ENCODE measurements at regions not wholly inside any gene's neighbourhood (a gene's known extent, or its start where the extent isn't known, plus 50 kb on each side); places are given as distances from the start of the nearest gene placed in this dataset.
"Not testable (repeated sequence)": the region's sequence is repeated elsewhere in the genome, so short reads cannot be mapped to it uniquely, and the experiment has no call there.

DNA sequence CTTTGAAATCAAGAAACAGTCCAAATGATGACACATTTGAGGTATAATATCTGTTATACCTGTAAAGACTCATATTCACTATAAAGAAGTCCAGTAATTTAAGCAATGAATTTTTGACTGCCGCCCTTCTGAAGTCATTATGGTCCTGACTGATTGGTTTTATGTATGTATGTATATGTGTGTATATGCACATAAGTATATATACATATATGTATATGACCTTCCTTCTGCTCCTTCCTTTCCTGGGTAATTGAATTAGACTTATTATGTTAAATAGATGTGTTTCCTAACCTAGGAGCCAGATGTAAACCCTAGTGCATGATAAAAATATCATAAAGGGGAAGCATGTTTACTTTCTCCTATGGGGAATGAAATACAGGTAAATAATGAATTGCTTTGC is 343.1 kb upstream of the BRINP1 start:
- DNase-seq: no peak

DNA sequence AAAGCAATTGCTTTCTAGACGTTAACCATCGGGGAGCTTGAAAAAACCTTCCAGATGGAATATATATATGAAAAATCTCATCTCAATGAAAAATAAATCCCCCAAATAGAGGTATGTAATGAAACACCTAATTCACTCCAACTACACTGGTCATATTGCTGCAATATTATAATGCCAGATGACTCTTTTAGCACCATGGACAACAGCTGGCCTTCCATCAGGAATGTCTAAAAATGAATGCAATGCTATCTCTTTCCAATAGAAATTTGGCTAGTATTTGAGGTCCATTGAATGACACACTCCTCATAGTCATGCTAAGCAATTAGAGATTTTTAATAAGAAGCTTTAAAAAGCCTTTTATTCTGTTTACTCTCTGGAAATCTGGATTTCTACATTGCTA is 340.2 kb upstream of the BRINP1 start:
- no peak for DNase-seq

DNA sequence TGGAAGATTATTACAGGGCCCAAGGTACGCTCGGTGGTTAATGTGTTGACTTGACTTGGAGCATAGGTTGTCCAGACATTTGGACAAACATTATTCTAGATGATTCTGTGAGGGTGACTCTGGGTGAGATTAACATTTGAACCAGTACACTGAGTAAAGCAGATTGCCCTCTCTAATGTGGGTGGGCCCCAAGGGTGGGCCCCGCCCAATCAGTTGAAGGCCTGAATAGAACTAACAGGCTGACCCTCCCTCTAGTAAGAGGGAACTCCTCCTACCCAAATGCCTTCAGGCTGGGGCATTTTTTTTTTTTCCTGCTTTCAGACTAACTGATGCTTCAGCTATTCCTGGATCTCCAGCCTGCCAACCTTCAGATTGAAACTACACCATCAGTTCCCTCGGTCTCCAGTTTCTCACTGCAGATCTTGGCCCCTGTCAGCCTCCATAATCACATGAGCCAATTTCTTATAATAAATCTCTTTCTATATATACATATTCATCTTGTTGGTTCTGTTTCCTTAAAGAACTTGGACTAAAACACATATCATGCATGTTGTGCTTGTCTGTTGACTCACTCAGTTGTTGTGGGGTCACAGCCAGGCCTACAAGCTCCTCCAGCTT is 338.1 kb upstream of the BRINP1 start:
- no peak for DNase-seq

DNA sequence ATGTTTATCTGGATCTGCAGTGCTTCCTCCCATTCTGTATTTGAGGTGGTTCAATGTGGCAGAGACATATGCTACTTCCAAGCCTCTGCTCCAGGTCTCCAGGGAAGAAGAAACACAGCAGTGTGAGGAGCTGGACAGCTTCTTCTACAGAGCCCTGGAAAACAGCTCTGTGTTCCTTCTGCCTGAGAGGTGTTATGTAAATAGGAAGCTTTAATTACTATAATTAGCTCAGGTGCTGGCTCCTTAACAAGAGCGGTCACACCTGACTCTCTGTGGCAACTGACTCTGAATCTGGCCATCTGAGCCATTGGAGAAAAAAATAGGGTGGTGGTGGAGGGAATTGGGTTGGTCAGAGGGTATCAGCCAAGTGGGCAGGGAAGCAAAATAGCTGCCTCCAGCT is 332.4 kb upstream of the BRINP1 start:
- DNase-seq: no peak

DNA sequence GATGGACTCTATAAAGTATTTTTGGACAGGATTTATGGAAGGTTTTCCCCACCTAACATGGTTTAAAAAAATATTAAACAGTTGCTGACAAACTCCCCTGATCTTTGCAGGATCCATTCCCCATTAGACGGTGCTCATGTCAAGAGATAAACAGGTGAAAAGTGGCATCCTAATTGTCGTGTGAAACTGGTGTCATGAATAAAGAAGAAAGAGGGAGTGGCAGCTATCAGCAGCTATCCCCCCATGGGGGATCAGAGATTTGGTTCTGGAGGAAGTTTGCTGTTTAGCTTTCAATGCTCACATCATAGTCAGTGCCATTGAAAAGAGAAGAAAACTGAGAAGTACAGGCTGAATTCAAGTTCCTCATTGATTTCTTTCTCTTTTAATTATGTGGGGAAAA is 329.3 kb upstream of the BRINP1 start:
- DNase-seq: no peak

DNA sequence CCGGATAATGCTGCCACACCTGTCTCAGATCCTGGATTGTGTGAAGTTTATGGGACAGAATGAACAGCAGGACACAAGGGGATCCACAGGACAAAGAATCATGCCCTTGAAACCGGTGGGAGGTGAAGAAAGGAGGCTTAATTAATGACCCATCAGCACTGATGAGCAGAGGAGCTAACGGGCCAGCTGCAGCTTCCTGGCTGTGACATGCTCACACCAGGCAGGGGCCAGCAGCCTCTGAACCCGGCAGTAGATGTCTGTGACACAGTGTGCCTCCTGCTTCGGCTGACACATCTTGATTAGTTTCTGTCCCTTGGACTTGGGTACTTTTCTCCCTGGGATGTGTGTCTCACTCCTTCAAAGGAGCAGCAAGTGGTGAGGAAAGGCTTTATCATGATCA is 328.8 kb upstream of the BRINP1 start:
- no peak for DNase-seq

DNA sequence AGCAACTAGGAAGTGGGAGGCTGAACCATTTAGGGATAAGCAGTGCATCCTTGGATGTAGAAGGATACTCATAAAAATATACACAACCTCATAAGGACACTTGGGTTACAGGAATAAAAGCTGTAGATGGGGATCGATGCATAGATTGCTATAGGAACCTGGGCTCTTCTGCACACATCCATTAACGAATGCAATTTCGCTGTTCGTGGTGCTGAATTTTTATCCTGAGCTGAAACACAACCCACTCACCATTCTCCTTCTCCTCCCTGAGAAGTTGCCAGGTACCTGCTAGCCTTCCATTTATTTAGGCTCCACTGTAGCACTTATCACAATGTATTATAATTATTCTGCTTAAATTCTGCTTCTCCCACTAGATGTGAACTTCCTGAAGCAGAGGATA is 320.6 kb upstream of the BRINP1 start:
- DNase-seq: no peak

DNA sequence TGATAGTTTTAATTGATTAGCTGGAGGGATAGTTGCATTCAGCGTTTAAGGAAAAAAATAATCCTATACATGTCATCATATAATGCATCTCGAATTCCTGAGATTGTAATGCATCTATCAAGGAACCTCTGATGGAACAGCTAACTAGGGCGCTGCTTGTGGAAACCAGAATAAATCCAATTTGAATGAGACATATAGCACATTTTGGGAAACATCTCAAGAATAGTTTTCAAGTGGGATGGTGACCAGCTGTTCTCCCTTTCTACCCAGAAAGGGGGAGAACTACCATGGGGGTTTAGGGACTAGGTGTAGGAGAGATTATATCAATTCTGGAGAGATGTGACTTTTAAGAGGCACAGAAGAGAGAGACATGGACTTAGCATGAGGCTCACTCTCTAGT is 319.3 kb upstream of the BRINP1 start:
- DNase-seq: no peak

DNA sequence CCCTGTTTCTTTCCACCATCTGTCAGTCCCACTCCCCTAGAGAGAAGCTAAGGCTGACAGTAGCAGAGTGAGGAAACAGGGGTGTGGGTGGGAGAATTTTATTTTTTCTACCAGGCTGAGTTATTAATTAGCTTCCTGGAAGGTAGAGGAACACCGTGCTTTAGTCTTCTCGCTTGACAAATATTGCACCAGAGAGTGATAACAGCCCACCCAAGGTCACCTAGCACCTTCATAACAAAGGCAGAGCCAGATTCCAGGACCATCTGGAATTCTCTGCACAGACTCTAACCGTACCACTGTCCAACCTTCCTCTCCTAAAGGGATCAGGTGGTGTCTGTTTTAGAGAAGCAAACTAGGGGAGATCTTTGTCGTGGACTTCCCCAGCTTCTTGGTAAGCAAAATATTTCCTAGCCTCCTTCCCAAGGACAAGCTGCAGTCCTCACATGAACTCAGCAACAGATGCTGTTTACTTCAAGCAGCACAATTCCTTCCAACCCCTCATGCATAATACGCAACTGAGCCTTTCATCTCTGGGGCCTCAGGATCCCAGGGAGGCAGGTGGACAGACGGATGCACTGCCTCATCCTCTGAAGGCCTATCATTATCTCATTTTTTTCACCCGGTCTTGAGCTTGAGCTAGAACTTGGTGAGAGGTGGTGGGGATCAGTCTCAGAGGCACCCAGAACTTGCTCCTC is 308.7 kb upstream of the BRINP1 start:
- no peak for DNase-seq

DNA sequence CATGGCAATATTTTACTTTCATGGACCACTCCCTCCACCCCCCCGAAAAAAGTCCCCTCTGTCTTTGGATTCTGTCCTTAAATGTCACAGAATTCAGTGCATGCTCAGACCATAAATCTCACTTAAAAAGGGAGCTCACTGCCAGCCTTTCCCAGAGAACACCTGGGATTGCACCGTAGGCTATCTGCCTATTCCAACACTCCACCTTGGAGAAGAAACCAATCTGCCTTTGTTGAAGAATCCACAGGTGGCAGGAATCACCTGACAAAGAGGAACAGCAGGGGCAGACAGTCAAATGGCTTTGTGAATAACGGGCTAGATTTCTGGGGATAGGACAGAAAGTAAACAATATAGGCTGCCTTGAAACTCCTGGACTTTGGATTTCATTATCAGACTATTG is 306.7 kb upstream of the BRINP1 start:
- no peak for DNase-seq

DNA sequence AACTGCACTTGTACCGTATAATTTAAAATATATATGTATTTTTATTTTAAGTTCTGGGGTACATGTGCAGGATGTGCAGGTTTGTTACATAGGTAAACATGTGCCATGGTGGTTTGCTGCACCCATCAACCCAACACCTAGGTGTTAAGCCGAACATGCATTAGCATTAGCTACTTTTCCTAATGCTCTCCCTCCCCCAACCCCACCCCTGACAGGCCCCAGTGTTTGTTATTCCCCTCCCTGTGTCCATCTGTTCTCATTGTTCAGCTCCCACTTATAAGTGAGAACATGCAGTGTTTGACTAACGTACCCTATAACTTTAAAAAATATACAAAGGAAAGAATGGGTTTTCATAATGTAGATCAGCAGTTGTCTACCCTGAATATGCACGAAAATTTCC is 303.5 kb upstream of the BRINP1 start:
- not testable (repeated sequence) for DNase-seq

DNA sequence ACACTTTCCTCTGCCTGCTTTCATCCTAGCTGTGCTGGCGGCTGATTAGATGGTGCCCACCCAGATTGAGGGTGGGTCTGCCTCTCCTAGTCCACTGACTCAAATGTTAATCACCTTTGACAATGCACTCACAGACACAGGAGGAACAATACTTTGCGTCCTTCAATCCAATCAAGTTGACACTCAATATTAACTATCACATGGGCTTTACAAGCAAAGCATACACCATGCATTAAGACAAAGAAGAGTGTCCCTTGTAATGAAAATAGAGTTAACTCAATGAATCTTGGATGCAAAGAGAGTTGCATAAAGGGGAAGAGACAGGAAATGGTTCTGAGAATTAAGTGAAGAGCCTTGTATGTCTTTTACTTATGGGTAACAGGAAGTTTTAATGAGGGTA is 298.7 kb upstream of the BRINP1 start:
- no peak for DNase-seq

DNA sequence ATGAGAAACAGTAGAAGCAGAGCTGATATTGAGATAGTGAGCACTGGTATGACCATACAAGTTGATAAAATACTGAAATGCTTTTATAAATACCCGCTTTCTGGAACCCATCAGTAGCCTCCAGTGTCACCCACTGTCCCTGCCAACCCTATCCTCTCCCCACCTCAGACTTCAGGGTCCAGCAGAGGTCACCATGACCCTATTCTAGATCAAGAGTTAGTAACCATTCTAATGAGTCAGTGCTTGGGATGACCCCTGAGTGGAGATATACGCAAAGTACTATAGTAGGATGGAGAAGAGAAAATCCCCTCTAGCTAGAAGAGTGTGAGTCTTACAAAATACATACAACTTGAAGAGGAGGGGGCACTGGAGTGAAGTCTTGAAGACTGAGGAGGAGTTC is 297.9 kb upstream of the BRINP1 start:
- no peak for DNase-seq

DNA sequence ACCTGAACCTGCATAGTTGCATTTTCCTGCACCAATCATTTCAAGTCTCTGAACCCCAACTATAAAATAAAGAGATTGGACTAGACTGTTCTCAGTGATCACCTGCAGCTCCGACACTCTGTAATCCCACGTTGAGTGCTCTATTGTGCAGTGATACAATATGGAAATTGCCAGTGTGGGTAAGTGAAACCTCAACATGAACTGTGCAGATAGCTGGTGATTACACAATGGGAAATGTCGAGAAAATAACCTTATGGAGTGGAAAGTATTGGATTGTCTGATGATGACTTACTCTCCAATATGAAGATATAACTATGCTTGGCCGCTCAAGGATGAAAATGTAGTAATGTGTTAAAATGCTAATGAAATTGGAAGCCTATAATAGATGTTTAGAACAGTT is 293.1 kb upstream of the BRINP1 start:
- no peak for DNase-seq

DNA sequence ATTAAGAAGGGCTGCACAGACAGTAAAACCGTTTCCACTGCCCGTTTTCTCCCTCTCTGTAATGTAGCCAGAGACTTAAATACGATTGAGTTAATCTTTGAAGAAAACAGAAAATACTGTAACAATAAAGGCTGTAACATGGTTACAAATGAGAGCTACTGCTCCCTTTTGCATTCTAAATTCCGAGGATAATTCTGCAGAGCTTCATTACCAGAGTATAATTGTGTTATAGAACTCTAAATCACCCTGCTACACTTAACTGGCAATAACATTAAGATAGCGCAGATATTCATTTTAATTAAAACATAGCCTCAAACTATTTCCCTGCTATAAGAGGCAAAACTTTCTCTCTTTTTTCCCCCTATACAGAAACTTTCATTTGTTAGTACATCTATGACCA is 283.7 kb upstream of the BRINP1 start:
- DNase-seq: no peak

DNA sequence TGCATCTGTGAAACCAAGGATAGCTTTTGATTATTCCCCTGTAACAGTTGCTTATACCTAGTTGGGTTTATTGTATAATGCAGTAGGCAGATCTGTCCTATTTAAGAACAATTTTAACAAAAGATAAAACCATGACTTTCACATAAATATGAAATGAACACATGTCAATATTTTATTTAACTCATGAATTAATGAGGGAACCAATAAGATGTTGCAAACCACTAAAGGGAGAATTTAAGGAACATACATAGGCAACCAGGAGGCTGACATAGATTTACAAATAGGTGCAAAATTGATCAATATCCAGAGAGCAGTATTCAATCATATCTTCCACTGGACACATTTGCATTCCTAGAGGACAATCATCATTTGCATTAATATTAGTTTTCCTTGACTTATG is 280.0 kb upstream of the BRINP1 start:
- DNase-seq: no peak

DNA sequence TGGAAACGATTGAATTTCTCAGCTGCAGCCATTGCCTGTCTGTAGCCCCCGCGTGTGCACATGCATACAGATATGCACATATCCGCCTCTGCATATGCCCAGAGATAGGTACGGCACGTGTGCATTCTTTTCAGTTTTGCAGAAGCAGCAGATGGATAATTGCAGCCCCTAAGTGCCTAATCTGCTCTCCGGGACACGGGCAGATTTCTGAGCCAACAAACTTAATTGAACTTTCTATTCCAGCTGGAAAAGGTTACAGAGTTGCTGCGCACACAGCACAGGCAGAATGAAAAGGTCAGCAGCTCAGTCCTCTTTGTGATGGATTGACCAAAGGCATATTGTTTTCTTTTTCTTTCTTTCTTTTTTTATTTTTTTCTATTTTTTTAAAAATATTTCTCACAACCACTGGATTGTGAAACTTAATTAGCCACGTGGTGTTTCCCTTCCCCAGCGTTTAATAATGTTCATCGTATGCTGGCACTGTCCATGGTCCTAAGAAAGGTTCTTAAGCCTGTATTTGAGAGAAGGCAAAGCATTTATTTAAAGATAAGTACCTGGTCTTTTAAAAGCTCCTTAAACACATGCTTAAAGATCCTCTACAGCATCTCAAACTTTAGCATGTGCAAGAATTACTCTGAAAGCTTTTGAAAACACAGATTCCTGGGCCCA is 270.2 kb upstream of the BRINP1 start:
- no peak for DNase-seq

DNA sequence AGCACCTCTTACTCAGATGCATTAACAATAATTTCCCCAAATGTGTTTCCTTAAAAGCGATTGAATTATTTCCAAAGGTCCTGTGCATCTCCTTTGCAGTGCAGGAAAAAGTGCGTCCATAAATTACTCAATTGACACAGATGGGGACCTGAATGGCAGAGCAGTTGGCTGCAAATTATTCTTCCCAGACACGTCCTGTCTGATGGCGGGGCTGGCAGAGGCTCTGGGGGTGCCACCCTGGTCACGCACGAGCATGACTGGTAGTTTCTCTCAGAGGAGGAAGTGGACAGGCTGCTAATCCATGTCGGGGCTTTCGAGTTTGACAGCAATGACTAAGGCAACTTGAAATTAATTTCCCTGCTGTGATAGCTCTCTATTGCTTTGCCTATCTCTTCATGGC is 264.8 kb upstream of the BRINP1 start:
- no peak for DNase-seq

DNA sequence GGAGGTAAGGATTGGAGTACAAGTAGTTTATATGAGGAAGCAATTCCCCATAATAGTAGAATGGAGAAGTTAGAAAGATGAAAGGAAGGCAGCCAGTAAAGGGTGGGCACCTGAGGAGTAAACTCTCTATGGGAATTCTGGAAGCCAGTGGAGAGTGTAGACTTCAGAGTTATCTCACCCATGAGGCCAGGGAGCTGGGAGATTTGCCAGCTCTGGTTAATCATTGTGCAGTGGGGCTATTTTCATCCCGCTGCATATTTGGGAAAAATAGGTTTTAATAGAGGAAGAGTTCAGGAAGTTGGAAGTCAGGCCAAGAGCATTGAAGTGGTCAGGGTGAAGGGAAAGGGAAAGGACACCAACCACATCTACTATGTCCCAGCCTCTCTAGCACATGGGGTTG is 242.3 kb upstream of the BRINP1 start:
- DNase-seq: no peak

DNA sequence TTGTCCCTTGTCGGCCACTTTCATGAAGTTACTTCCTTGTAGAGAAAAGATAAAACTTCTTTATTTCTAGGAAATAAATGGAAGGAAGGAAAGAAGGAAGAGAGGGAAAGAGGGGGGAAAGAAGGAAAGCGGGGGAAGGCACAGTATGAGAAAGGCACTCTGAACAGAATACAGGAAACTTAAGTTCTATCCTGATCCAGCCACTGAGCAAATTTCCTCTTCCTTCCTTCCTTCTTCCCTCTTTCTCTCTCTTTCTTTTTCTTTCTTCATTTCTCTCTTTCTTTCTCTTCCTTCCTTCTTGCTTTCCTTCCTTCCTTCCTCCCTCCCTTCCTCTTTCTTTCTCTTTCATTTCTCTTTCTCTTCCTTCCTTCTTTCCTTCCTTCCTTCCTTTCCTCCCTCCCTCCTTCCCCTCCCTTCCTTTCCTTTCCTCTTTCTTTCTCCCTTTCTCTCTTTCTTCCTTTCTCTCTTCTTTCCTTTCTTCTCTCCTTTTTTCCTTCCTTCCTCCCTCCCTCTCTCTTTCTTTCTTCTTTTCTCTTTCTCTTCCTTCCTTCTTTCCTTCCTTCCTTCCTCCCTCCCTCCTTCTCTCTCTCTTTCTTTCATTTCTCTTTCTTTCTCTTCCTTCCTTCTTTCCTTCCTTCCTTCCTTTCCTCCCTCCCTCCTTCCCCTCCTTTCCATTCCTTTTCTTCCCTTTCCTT is 240.2 kb upstream of the BRINP1 start:
- DNase-seq: no peak

DNA sequence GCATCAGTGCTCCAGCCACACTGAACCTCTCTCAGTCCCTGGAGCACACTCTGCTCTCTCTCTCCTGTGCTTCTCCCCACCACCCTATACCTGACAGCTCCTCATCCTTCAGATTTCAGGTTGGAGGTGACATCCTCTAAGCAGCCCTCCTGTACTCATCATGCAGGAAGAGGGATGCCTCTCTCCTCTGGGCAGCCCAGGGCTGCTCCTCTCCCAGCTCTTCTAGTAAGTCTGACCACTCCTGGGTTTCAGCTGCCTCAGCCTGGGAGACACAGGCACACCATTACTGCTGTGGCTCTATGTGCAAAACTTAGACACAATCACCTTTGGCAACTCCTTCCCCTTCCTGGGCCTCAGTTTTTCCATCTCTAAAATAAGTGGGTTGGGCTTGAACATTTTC is 232.4 kb upstream of the BRINP1 start:
- no peak for DNase-seq

DNA sequence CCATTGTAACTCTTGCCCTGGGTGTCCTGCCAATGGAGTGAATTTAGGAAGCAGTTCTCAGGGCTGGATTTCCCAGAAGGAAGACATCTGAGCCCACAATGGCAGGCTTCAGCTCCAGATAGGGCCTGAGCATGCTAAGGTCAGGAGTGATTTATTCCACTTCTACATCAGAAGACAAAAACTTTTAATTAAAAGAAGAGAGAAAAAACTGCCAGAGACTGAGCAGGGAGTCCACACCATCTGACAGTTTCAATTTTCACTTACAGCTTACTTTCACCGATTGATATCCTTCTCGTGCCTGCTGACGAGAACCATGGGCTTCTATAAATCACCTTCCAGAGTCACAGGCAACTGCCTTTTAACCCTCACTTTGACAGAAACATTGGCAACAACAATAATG is 228.3 kb upstream of the BRINP1 start:
- no peak for DNase-seq

DNA sequence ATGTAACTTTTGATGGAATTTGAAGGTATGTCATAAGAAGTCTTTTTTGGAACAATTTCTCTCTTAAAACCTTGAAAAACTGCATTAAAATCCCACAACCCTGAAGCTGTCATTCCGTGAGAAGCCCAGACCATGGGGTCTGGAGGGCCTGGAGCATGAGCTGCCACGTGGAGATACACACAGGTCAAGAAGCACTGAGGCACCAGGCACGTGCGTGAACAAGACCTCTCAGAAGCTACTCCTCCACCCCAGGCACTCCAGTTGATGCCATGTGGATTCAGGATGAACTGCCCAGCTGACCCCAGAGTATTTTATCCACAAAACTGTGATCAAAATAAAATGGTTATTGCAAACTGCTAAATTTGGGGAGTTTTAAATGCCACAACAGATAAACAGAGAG is 227.5 kb upstream of the BRINP1 start:
- no peak for DNase-seq

Measured in bone marrow (tissue), 2 donors.